NT2/D1 (cell line): ENCODE measurements at regions not wholly inside any gene's neighbourhood (a gene's known extent, or its start where the extent isn't known, plus 50 kb on each side); places are given as distances from the start of the nearest gene placed in this dataset.
A peak's percentile ranks its signal among the peaks of the same experiment; 100 is the strongest.

ENCODE experiments used
- DNase-seq: peaks from one replicate; pipeline ENCODE4 v3.0.0-alpha.2; 2011; ENCODE audit warnings: low read depth, low spot score
- H3K27me3 ChIP-seq: 2 replicates; pipeline ENCODE4 v1.6.0; 2011; ENCODE audit warnings: mild to moderate bottlenecking; ENCODE audit not compliant: insufficient read length, insufficient read depth
- H3K36me3 ChIP-seq: 2 replicates; pipeline ENCODE4 v1.6.1; 2011; ENCODE audit warnings: mild to moderate bottlenecking, low read length, mixed read lengths; ENCODE audit not compliant: insufficient read depth, insufficient read length
- H3K4me1 ChIP-seq: 2 replicates; pipeline ENCODE4 v1.5.1; 2011; ENCODE audit not compliant: insufficient read depth, insufficient read length
- H3K4me3 ChIP-seq: 2 replicates; pipeline ENCODE4 v1.5.1; 2011; ENCODE audit warnings: low read depth; ENCODE audit not compliant: insufficient read length
- H3K9ac ChIP-seq: 2 replicates; pipeline ENCODE4 v1.6.0; 2011; ENCODE audit warnings: low read depth; ENCODE audit not compliant: insufficient read length
- H3K9me3 ChIP-seq: 2 replicates; pipeline ENCODE4 v1.5.1; 2011; ENCODE audit warnings: mild to moderate bottlenecking, low read length; ENCODE audit not compliant: insufficient read depth
- SUZ12 ChIP-seq: IDR thresholded peaks from 2 replicates; pipeline ENCODE4 v1.6.1; 2011; ENCODE audit not compliant: insufficient read length, insufficient read depth; ENCODE audit errors: extremely low read depth
- YY1 ChIP-seq: IDR thresholded peaks from 2 replicates; pipeline ENCODE4 v1.6.1; 2011; ENCODE audit not compliant: insufficient read length, insufficient read depth
- ZNF274 ChIP-seq: IDR thresholded peaks from 2 replicates; pipeline ENCODE4 v1.6.1; 2011; ENCODE audit warnings: mild to moderate bottlenecking, low read depth, low read length

DNA sequence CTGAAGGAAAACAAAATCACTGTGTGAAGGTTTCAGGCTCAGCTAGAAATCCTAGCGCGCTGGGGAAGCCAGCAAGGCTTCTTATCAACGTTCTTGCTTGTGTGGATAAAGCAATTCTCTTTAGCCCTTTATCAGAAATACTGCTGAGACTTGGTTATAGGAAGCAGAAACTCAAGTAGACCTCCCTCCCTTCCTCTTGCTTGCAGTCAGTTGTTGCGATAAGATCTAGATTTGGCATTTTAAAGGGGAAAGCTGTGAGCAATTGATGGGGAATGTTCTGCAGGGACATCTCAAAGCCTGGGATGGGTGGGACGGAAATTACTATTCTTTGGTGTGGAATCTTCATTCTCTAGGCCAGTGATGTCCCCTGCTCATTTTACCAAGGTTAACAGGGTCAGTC lies 76.4 kb upstream of the ANO4 start:
- H3K27me3 ChIP-seq, result peaks cover 38% of the 10 kb centered on the region
- H3K9ac ChIP-seq, result no peak overlapping the region
- no peak for DNase-seq
- H3K4me1 ChIP-seq, result peaks cover 16% of the 10 kb centered on the region
- no peaks in the 10 kb centered on the region for H3K36me3 ChIP-seq
- H3K4me3 ChIP-seq, result peak overlapping the region; percentile 63
- H3K9me3 ChIP-seq, result no peaks in the 10 kb centered on the region
- no peak for TF ChIP-seq ZNF274
- no peak for TF ChIP-seq YY1
- no peak for TF ChIP-seq SUZ12

- H3K9ac ChIP-seq, result no peak overlapping the region
- H3K36me3 ChIP-seq, result no peaks in the 10 kb centered on the region
- TF ChIP-seq YY1, result no peak
- no peak for TF ChIP-seq SUZ12
- TF ChIP-seq ZNF274, result no peak
- no peaks in the 10 kb centered on the region for H3K9me3 ChIP-seq
- H3K27me3 ChIP-seq, result peaks cover 38% of the 10 kb centered on the region
- no peak overlapping the region for H3K4me3 ChIP-seq
- H3K4me1 ChIP-seq, result peaks cover 16% of the 10 kb centered on the region
- DNase-seq, result no peak
Observed at GRCh38 chr12:100720016-100720654, 74.4 kb upstream of the ANO4 start.

- TF ChIP-seq YY1, result no peak
- TF ChIP-seq SUZ12, result no peak
- no peak for TF ChIP-seq ZNF274
- H3K36me3 ChIP-seq, result no peaks in the 10 kb centered on the region
- no peak overlapping the region for H3K4me3 ChIP-seq
- H3K27me3 ChIP-seq, result peaks cover 29% of the 10 kb centered on the region
- H3K9ac ChIP-seq, result no peak overlapping the region
- no peak for DNase-seq
- H3K4me1 ChIP-seq, result peaks cover 10% of the 10 kb centered on the region
- H3K9me3 ChIP-seq, result no peaks in the 10 kb centered on the region
Observed at GRCh38 chr12:100721169-100721568, 73.4 kb upstream of the ANO4 start.

GRCh38 chr12:100724071-100724470 lies 70.5 kb upstream of the ANO4 start:
- Histone ChIP-seq H3K36me3 (no peaks in the 10 kb centered on the region), H3K27me3 (peaks cover 2% of the 10 kb centered on the region), H3K9ac (no peak overlapping the region), H3K4me1 (peaks cover 6% of the 10 kb centered on the region), H3K4me3 (no peak overlapping the region), H3K9me3 (no peaks in the 10 kb centered on the region)
- no peak for DNase-seq
- TF ChIP-seq YY1 (no peak), ZNF274 (no peak), SUZ12 (no peak)

DNA sequence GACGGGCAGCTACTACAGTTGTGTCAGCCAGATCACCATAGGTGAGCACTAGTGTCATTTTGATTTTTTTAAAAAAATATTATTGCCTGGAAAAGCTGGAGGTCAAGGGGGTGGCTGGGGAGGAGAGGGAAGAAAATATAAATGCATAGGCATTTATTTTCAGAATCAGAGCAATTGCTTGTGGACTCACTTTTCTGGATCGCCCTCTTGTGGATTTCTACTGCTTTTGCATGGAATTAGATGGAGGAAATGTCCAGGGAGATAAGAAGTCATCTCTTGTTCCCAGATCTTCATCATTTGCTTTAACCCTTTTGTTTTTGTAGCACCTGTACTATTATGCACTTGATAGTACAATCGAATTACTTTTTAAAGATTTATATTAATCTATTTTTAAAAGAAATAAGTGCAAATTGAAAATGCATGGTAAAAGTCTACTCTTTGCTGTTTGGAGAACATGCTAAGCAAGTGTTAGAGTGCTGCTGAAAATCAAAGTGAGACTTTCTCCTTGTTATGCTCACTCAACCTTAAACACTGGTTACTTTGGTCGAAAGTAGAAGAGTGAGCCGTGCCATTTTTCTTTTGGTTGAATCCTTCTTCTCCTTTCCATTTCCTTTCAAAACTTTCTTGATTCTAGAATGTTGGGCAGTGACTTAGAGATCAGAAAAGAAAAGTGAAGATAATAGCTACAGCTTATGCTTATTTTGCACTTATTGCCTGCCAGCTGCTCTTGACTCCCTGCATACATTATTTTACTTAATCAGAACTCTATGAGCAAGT lies 60.6 kb upstream of the ANO4 start:
- no peaks in the 10 kb centered on the region for H3K27me3 ChIP-seq
- H3K9ac ChIP-seq, result no peak overlapping the region
- H3K4me1 ChIP-seq, result peaks cover 4% of the 10 kb centered on the region
- TF ChIP-seq SUZ12 (no peak), ZNF274 (no peak), YY1 (no peak)
- peaks cover 32% of the 10 kb centered on the region for H3K36me3 ChIP-seq
- no peak for DNase-seq
- no peaks in the 10 kb centered on the region for H3K9me3 ChIP-seq
- H3K4me3 ChIP-seq, result no peak overlapping the region

DNA sequence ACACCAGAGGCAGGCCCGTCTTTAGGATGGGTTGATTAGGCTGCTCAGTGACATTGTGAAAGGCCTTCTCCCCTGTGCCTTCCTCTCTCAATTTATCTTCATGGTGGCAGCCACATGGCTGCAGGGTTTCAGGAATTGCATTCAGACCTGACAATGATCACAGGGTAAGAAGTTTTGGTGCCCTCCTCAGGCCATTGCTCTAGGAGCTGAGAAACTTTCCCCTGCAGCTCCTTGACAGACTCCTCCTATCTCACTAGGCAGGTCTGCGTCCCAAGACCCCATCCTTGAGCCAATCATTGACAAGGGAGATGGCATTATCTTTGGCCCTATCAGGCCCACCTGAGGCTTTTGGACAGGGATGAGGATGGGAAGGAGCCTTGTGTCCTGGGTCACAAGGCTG lies 57.4 kb upstream of the ANO4 start:
- H3K4me1 ChIP-seq, result peaks cover 4% of the 10 kb centered on the region
- H3K27me3 ChIP-seq, result no peaks in the 10 kb centered on the region
- H3K36me3 ChIP-seq, result peaks cover 52% of the 10 kb centered on the region
- H3K4me3 ChIP-seq, result no peak overlapping the region
- H3K9me3 ChIP-seq, result no peaks in the 10 kb centered on the region
- TF ChIP-seq ZNF274, result no peak
- no peak for TF ChIP-seq SUZ12
- TF ChIP-seq YY1, result no peak
- no peak for DNase-seq
- no peak overlapping the region for H3K9ac ChIP-seq

DNA sequence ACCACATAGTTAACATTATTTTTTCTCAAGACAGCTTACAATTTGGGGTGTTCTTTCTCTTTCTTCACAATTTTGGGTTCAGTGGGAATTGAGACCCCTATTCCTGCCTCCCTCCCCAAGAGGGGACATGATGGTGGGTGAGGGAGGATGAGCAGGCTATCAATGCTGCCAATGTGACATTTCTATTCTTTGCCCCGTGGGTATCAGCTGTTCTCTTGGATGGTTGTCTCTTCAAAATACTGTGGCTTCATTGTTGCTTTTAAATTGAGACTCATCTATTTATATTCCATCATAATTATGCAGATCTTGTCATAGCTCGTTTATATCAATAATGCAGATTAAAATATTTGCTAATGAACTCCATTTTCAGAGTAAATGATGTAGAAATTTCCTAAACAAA lies 56.5 kb upstream of the ANO4 start:
- no peak for TF ChIP-seq ZNF274
- no peak for TF ChIP-seq SUZ12
- no peak for TF ChIP-seq YY1

More for the DNA sequence above, 56.5 kb upstream of the ANO4 start:
- H3K4me3 ChIP-seq, result no peak overlapping the region
- H3K36me3 ChIP-seq, result peaks cover 54% of the 10 kb centered on the region
- H3K9me3 ChIP-seq, result no peaks in the 10 kb centered on the region
- no peaks in the 10 kb centered on the region for H3K27me3 ChIP-seq
- H3K4me1 ChIP-seq, result peaks cover 4% of the 10 kb centered on the region
- no peak for DNase-seq
- no peak overlapping the region for H3K9ac ChIP-seq
